ENCODE measurements at regions not wholly inside any gene's neighbourhood (a gene's known extent, or its start where the extent isn't known, plus 50 kb on each side); places are given as distances from the start of the nearest gene placed in this dataset.

DNA sequence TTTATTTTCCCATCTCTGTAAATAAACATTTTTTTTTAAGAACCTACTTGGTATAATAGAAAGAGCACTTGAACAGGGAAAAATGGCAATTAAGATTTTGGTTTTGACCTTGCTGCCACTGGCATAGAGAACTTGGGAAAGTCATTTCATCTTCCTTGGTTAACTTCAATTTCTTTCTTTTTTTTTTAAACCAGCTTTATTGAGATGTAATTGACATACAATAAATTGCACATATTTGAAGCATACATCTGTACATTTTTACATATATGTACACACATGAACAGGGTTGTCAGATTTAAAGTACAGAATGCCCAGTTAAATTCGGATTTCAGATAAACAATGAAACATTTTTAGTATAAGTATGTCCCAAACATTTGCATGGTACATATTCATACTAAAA, 103.0 kb upstream of the RAPGEF2 start (continued):
- TF ChIP-seq, protein P1, sequence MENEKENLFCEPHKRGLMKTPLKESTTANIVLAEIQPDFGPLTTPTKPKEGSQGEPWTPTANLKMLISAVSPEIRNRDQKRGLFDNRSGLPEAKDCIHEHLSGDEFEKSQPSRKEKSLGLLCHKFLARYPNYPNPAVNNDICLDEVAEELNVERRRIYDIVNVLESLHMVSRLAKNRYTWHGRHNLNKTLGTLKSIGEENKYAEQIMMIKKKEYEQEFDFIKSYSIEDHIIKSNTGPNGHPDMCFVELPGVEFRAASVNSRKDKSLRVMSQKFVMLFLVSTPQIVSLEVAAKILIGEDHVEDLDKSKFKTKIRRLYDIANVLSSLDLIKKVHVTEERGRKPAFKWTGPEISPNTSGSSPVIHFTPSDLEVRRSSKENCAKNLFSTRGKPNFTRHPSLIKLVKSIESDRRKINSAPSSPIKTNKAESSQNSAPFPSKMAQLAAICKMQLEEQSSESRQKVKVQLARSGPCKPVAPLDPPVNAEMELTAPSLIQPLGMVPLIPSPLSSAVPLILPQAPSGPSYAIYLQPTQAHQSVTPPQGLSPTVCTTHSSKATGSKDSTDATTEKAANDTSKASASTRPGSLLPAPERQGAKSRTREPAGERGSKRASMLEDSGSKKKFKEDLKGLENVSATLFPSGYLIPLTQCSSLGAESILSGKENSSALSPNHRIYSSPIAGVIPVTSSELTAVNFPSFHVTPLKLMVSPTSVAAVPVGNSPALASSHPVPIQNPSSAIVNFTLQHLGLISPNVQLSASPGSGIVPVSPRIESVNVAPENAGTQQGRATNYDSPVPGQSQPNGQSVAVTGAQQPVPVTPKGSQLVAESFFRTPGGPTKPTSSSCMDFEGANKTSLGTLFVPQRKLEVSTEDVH (IDR thresholded peaks at IDR 0.05; ENCODE audit: low read depth, partially characterized antibody), result no peak
- TF ChIP-seq MEF2B (IDR thresholded peaks at IDR 0.05; ENCODE audit: partially characterized antibody, poor library complexity, severe bottlenecking) (no peak), PML (IDR thresholded peaks at IDR 0.05; ENCODE audit: low read length) (no peak), KLF5 (IDR thresholded peaks at IDR 0.05; ENCODE audit: partially characterized antibody) (no peak), SMC3 (IDR thresholded peaks at IDR 0.05; ENCODE audit: borderline replicate concordance, low read length) (no peak), IRF4 (IDR thresholded peaks at IDR 0.05; ENCODE audit: low read depth, low read length) (no peak), POLR2A (IDR thresholded peaks at IDR 0.05; ENCODE audit: low read depth, low read length) (no peak), HDAC6 (IDR thresholded peaks at IDR 0.05; ENCODE audit: unreplicated experiment) (no peak)

GRCh38 chr4:159002950-159003349, 99.9 kb upstream of the RAPGEF2 start:
- Histone ChIP-seq H2AFZ (ENCODE audit: control insufficient read depth, low read depth, low read length) (no peak overlapping the region), H3K9ac (ENCODE audit: control insufficient read depth, insufficient read depth, low read length) (no peak overlapping the region), H3K4me1 (ENCODE audit: control insufficient read depth, insufficient read depth, low read length) (no peaks in the 10 kb centered on the region), H4K20me1 (ENCODE audit: control insufficient read depth, insufficient read depth) (no peaks in the 10 kb centered on the region), H3K4me2 (ENCODE audit: control insufficient read depth, insufficient read depth) (no peak overlapping the region), H3K27ac (ENCODE audit: control insufficient read depth, insufficient read depth) (no peak overlapping the region), H3K27me3 (replicated peaks in 1 of 2; ENCODE audit: control insufficient read depth in 2 of 2, insufficient read depth in 2 of 2, low read length in 1 of 2) (no peaks in the 10 kb centered on the region), H3K79me2 (ENCODE audit: control insufficient read depth, insufficient read depth, low read length) (no peaks in the 10 kb centered on the region), H3K9me3 (replicated peaks; ENCODE audit: control insufficient read depth, insufficient read depth, low read length) (no peaks in the 10 kb centered on the region; the same call in 1 of the 3 replicates), H3K36me3 (ENCODE audit: control insufficient read depth in 2 of 2, insufficient read depth in 2 of 2, low read length in 1 of 2) (no peaks in the 10 kb centered on the region), H3K4me3 (no peak overlapping the region)
- intact Hi-C loops (cut with micrococcal nuclease; ENCODE audit: unreplicated experiment), result no loop called here
- WGBS (ENCODE audit: insufficient coverage, insufficient replicate concordance, low lambda C conversion rate, missing lambda C conversion rate), result 55% methylated on average over 3 of the region's 3 CpGs
- ChIA-PET CTCF (interaction anchor here (2.6 kb wide), 1 partner anchor 13 kb away, joined by 8 read pairs; no protein-coding TSS in a partner anchor), POLR2A (no interaction called here), SMC1A (ENCODE audit: uncharacterized antibody, unreplicated experiment) (interaction anchor here (1.1 to 4.1 kb wide), 2 partner anchors 13 to 29 kb away, joined by 3 to 28 read pairs; no protein-coding TSS in a partner anchor), RAD21 (ENCODE audit: unreplicated experiment) (interaction anchor here (1.2 kb wide), 1 partner anchor 13 kb away, joined by 3 read pairs; no protein-coding TSS in a partner anchor)
- ATAC-seq, result no peak
- TF ChIP-seq NFXL1 (IDR thresholded peaks at IDR 0.05; ENCODE audit: borderline replicate concordance), result no peak
- no peak for TF ChIP-seq BHLHE40 (IDR thresholded peaks at IDR 0.05; ENCODE audit: borderline replicate concordance in 1 of 2, low read depth in 2 of 2, low read length in 1 of 2)
- no peak for TF ChIP-seq NBN (IDR thresholded peaks at IDR 0.05)
- no peak for TF ChIP-seq CHD4 (IDR thresholded peaks at IDR 0.05)
- BruUV-seq (replicated peaks), result no TSS peak
- in situ Hi-C loops (cut with MboI), result no loop called here
- FAIRE-seq, result no peak
- DNase-seq (ENCODE audit: low read depth, low spot score), result no peak
